ENCODE measurements at regions not wholly inside any gene's neighbourhood (a gene's known extent, or its start where the extent isn't known, plus 50 kb on each side); places are given as distances from the start of the nearest gene placed in this dataset.

- TF ChIP-seq CTCF (IDR thresholded peaks at IDR 0.05; ENCODE audit: control insufficient read depth, extremely low read depth, insufficient read depth), result no peak
- no peak for DNase-seq (ENCODE audit: low read depth)
- H3K4me3 ChIP-seq (ENCODE audit: low read depth, low read length), result no peak overlapping the region
Observed at GRCh38 chr5:156147261-156147943, 179.6 kb upstream of the SGCD start.

DNA sequence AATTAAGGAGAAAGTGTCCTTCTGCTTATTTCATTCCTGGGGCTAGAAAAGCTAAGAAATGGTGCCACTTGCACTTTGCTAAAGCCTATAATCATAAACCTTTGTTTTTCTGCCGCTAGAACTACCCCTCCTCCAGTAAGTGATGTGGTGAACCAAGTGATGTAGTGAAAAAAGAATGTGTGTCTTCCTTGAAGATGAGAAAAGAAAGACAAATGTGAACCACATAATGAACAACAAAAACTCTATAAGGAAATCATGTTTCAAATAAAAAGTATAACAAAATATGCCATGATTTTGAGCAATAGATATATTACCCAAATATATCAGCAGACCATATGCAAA is 179.0 kb upstream of the SGCD start:
- no peak for TF ChIP-seq CTCF (IDR thresholded peaks at IDR 0.05; ENCODE audit: control insufficient read depth, extremely low read depth, insufficient read depth)
- DNase-seq (ENCODE audit: low read depth), result no peak

GRCh38 chr5:156148301-156148700 is 178.7 kb upstream of the SGCD start:
- no peak overlapping the region for H3K4me3 ChIP-seq (ENCODE audit: low read depth, low read length)
- TF ChIP-seq CTCF (IDR thresholded peaks at IDR 0.05; ENCODE audit: control insufficient read depth, extremely low read depth, insufficient read depth), result no peak
- no peak for DNase-seq (ENCODE audit: low read depth)

More for the DNA sequence above, 179.0 kb upstream of the SGCD start:
- H3K4me3 ChIP-seq (ENCODE audit: low read depth, low read length), result no peak overlapping the region

- TF ChIP-seq CTCF (IDR thresholded peaks at IDR 0.05; ENCODE audit: control insufficient read depth, extremely low read depth, insufficient read depth), result no peak
- H3K4me3 ChIP-seq (ENCODE audit: low read depth, low read length), result no peak overlapping the region
- DNase-seq (ENCODE audit: low read depth), result no peak
Observed at GRCh38 chr5:156149213-156149612, 177.8 kb upstream of the SGCD start.

DNA sequence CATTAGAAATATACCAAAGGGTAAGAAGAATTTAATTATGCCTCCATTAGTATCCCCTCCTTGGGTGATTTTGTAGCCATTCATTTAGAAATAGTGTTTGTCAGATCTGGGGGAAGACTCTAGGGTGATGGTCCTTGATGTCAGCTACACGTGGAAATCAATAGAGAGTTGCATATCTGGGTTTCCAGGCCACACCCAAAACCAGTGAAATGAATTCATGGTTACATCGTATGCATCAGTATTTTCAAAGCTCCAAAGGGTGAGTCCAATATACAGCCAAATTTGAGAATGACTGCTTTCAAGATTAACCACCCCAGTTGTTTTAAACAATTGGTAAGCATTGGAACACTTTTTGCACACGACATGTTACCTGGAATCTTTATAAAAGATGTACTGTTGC is 173.4 kb upstream of the SGCD start:
- no peak for TF ChIP-seq CTCF (IDR thresholded peaks at IDR 0.05; ENCODE audit: control insufficient read depth, extremely low read depth, insufficient read depth)
- DNase-seq (ENCODE audit: low read depth), result no peak
- no peak overlapping the region for H3K4me3 ChIP-seq (ENCODE audit: low read depth, low read length)

GRCh38 chr5:156154757-156155156 is 172.2 kb upstream of the SGCD start:
- no peak for DNase-seq (ENCODE audit: low read depth)
- TF ChIP-seq CTCF (IDR thresholded peaks at IDR 0.05; ENCODE audit: control insufficient read depth, extremely low read depth, insufficient read depth), result no peak
- no peak overlapping the region for H3K4me3 ChIP-seq (ENCODE audit: low read depth, low read length)

DNA sequence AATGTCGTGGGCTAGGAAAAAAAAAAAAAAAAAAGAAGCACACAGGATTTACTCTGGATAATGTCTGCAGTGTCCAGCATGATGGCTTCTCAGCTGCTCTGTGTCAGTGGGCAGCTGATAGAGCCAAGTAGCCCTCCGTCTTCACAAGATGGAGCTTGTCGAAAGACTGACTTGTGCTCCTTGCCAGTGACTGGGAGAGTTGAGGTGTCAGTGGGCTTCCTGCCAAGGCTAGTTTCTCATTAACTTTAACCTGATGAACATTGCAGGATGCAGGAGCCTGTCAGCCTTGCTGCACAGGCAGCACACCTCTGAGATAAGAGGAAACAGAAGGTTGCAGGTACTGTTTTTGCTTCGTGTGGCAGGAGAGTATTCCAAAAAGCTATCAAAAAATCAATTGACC is 171.4 kb upstream of the SGCD start:
- DNase-seq (ENCODE audit: low read depth), result no peak
- no peak for TF ChIP-seq CTCF (IDR thresholded peaks at IDR 0.05; ENCODE audit: control insufficient read depth, extremely low read depth, insufficient read depth)
- no peak overlapping the region for H3K4me3 ChIP-seq (ENCODE audit: low read depth, low read length)

Data from LNCaP clone FGC (cell line).